ENCODE measurements at regions not wholly inside any gene's neighbourhood (a gene's known extent, or its start where the extent isn't known, plus 50 kb on each side); places are given as distances from the start of the nearest gene placed in this dataset.
"Not testable (repeated sequence)": the region's sequence is repeated elsewhere in the genome, so short reads cannot be mapped to it uniquely, and the experiment has no call there.

- H3K4me3 Mint-ChIP-seq = no peak overlapping the region
- no peaks in the 10 kb centered on the region for H3K4me1 Mint-ChIP-seq
- no peak overlapping the region for H3K27ac Mint-ChIP-seq
- no peaks in the 10 kb centered on the region for H3K9me3 Mint-ChIP-seq
- no peaks in the 10 kb centered on the region for H3K36me3 Mint-ChIP-seq
- DNase-seq = no peak
- peaks cover 3% of the 10 kb centered on the region for H3K27me3 Mint-ChIP-seq
Observed at GRCh38 chr1:166629946-166630345, 209.3 kb upstream of the POGK start.

GRCh38 chr1:166630369-166630768 lies 208.9 kb upstream of the POGK start:
- DNase-seq = no peak
- Mint-ChIP-seq H3K4me3 (no peak overlapping the region), H3K36me3 (no peaks in the 10 kb centered on the region), H3K9me3 (no peaks in the 10 kb centered on the region), H3K27ac (no peak overlapping the region), H3K27me3 (peaks cover 3% of the 10 kb centered on the region), H3K4me1 (no peaks in the 10 kb centered on the region)

GRCh38 chr1:166638137-166638536 lies 201.1 kb upstream of the POGK start:
- no peaks in the 10 kb centered on the region for H3K36me3 Mint-ChIP-seq
- no peak overlapping the region for H3K27ac Mint-ChIP-seq
- H3K4me1 Mint-ChIP-seq = no peaks in the 10 kb centered on the region

GRCh38 chr1:166657228-166657627 lies 182.0 kb upstream of the POGK start:
- H3K27me3 Mint-ChIP-seq, H3K4me1 Mint-ChIP-seq, DNase-seq, H3K4me3 Mint-ChIP-seq, H3K27ac Mint-ChIP-seq, H3K36me3 Mint-ChIP-seq, H3K9me3 Mint-ChIP-seq: not testable (repeated sequence)

More at GRCh38 chr1:166638137-166638536, 201.1 kb upstream of the POGK start:
- Mint-ChIP-seq H3K4me3 (no peak overlapping the region), H3K9me3 (no peaks in the 10 kb centered on the region), H3K27me3 (peaks cover 38% of the 10 kb centered on the region)
- no peak for DNase-seq

GRCh38 chr1:166666790-166667189 lies 172.5 kb upstream of the POGK start:
- H3K36me3 Mint-ChIP-seq, H3K27me3 Mint-ChIP-seq, H3K9me3 Mint-ChIP-seq, DNase-seq, H3K27ac Mint-ChIP-seq, H3K4me1 Mint-ChIP-seq, H3K4me3 Mint-ChIP-seq: not testable (repeated sequence)

GRCh38 chr1:166667600-166667999 lies 171.7 kb upstream of the POGK start:
- H3K4me3 Mint-ChIP-seq, DNase-seq: not testable (repeated sequence)

GRCh38 chr1:166671627-166672026 lies 167.6 kb upstream of the POGK start:
- Mint-ChIP-seq H3K4me1 (peaks cover 11% of the 10 kb centered on the region), H3K36me3 (no peaks in the 10 kb centered on the region), H3K27ac (no peak overlapping the region), H3K4me3 (no peak overlapping the region), H3K9me3 (no peaks in the 10 kb centered on the region), H3K27me3 (no peaks in the 10 kb centered on the region)
- DNase-seq = no peak

More at GRCh38 chr1:166667600-166667999, 171.7 kb upstream of the POGK start:
- H3K27me3 Mint-ChIP-seq, H3K9me3 Mint-ChIP-seq, H3K4me1 Mint-ChIP-seq, H3K36me3 Mint-ChIP-seq, H3K27ac Mint-ChIP-seq: not testable (repeated sequence)

GRCh38 chr1:166673722-166674121 lies 165.6 kb upstream of the POGK start:
- Mint-ChIP-seq H3K36me3 (no peaks in the 10 kb centered on the region), H3K4me3 (no peak overlapping the region), H3K27ac (no peak overlapping the region), H3K27me3 (no peaks in the 10 kb centered on the region), H3K9me3 (no peaks in the 10 kb centered on the region), H3K4me1 (peaks cover 11% of the 10 kb centered on the region)
- no peak for DNase-seq

GRCh38 chr1:166675213-166675612 lies 164.1 kb upstream of the POGK start:
- H3K36me3 Mint-ChIP-seq = no peaks in the 10 kb centered on the region
- DNase-seq = no peak
- peaks cover 11% of the 10 kb centered on the region for H3K4me1 Mint-ChIP-seq
- no peak overlapping the region for H3K27ac Mint-ChIP-seq
- H3K9me3 Mint-ChIP-seq = no peaks in the 10 kb centered on the region
- no peak overlapping the region for H3K4me3 Mint-ChIP-seq
- H3K27me3 Mint-ChIP-seq = no peaks in the 10 kb centered on the region

- Mint-ChIP-seq H3K9me3 (no peaks in the 10 kb centered on the region), H3K27ac (no peak overlapping the region), H3K36me3 (no peaks in the 10 kb centered on the region), H3K4me3 (no peak overlapping the region), H3K27me3 (peaks cover 2% of the 10 kb centered on the region), H3K4me1 (peaks cover 11% of the 10 kb centered on the region)
- no peak for DNase-seq
Observed at GRCh38 chr1:166676981-166677380, 162.3 kb upstream of the POGK start.

GRCh38 chr1:166679369-166679768 lies 159.9 kb upstream of the POGK start:
- DNase-seq = no peak
- H3K4me3 Mint-ChIP-seq = no peak overlapping the region
- H3K27me3 Mint-ChIP-seq = peaks cover 4% of the 10 kb centered on the region
- peaks cover 2% of the 10 kb centered on the region for H3K4me1 Mint-ChIP-seq
- no peak overlapping the region for H3K27ac Mint-ChIP-seq
- H3K9me3 Mint-ChIP-seq = no peaks in the 10 kb centered on the region
- H3K36me3 Mint-ChIP-seq = no peaks in the 10 kb centered on the region

GRCh38 chr1:166682588-166682987 lies 156.7 kb upstream of the POGK start:
- no peak for DNase-seq
- Mint-ChIP-seq H3K9me3 (peaks cover 10% of the 10 kb centered on the region), H3K36me3 (peaks cover 1% of the 10 kb centered on the region), H3K27me3 (peaks cover 21% of the 10 kb centered on the region), H3K27ac (no peak overlapping the region), H3K4me3 (no peak overlapping the region), H3K4me1 (no peaks in the 10 kb centered on the region)

GRCh38 chr1:166684669-166685068 lies 154.6 kb upstream of the POGK start:
- H3K9me3 Mint-ChIP-seq = peaks cover 14% of the 10 kb centered on the region
- H3K27ac Mint-ChIP-seq, H3K4me1 Mint-ChIP-seq, H3K36me3 Mint-ChIP-seq, H3K4me3 Mint-ChIP-seq, DNase-seq: not testable (repeated sequence)
- H3K27me3 Mint-ChIP-seq = peaks cover 26% of the 10 kb centered on the region

- peaks cover 1% of the 10 kb centered on the region for H3K36me3 Mint-ChIP-seq
- H3K4me3 Mint-ChIP-seq = no peak overlapping the region
- peaks cover 26% of the 10 kb centered on the region for H3K27me3 Mint-ChIP-seq
- H3K27ac Mint-ChIP-seq = no peak overlapping the region
- H3K9me3 Mint-ChIP-seq = peaks cover 14% of the 10 kb centered on the region
- H3K4me1 Mint-ChIP-seq = no peaks in the 10 kb centered on the region
- DNase-seq = no peak
Observed at GRCh38 chr1:166685200-166685599, 154.1 kb upstream of the POGK start.

- H3K4me3 Mint-ChIP-seq, H3K36me3 Mint-ChIP-seq, DNase-seq, H3K27ac Mint-ChIP-seq, H3K4me1 Mint-ChIP-seq: not testable (repeated sequence)
- Mint-ChIP-seq H3K9me3 (peaks cover 14% of the 10 kb centered on the region), H3K27me3 (peaks cover 26% of the 10 kb centered on the region)
Observed at GRCh38 chr1:166685891-166686290, 153.4 kb upstream of the POGK start.

- not testable (repeated sequence) for H3K9me3 Mint-ChIP-seq, H3K4me3 Mint-ChIP-seq, H3K27ac Mint-ChIP-seq, H3K4me1 Mint-ChIP-seq, DNase-seq, H3K36me3 Mint-ChIP-seq
- H3K27me3 Mint-ChIP-seq = peaks cover 40% of the 10 kb centered on the region
Observed at GRCh38 chr1:166690596-166690995, 148.7 kb upstream of the POGK start.

- Mint-ChIP-seq H3K27me3 (peaks cover 45% of the 10 kb centered on the region), H3K9me3 (peaks cover 6% of the 10 kb centered on the region), H3K4me3 (no peak overlapping the region), H3K4me1 (no peaks in the 10 kb centered on the region), H3K27ac (no peak overlapping the region), H3K36me3 (no peaks in the 10 kb centered on the region)
- no peak for DNase-seq
Observed at GRCh38 chr1:166691476-166691875, 147.8 kb upstream of the POGK start.

Data from activated naive CD8-positive, alpha-beta T cell treated with anti-CD3 and anti-CD28 coated beads for 36 hours (primary cell).